ENCODE measurements at regions not wholly inside any gene's neighbourhood (a gene's known extent, or its start where the extent isn't known, plus 50 kb on each side); places are given as distances from the start of the nearest gene placed in this dataset.

GRCh38 chr6:74991573-74992332, 214.1 kb downstream of the COL12A1 start:
- H3K4me1 Mint-ChIP-seq (ENCODE audit: unreplicated experiment), result peaks cover 3% of the 10 kb centered on the region
- H3K4me3 Mint-ChIP-seq (ENCODE audit: unreplicated experiment), result no peak overlapping the region
- no peak overlapping the region for H3K27ac Mint-ChIP-seq (ENCODE audit: unreplicated experiment)
- TF ChIP-seq CTCF (IDR thresholded peaks at IDR 0.05; ENCODE audit: unreplicated experiment), result no peak
- H3K9me3 Mint-ChIP-seq (ENCODE audit: unreplicated experiment), result no peaks in the 10 kb centered on the region
- no peaks in the 10 kb centered on the region for H3K36me3 Mint-ChIP-seq (ENCODE audit: low read depth, unreplicated experiment)
- H3K27me3 Mint-ChIP-seq (ENCODE audit: unreplicated experiment), result no peaks in the 10 kb centered on the region
- DNase-seq (ENCODE audit: low spot score), result no peak

GRCh38 chr6:74979065-74979766, 226.6 kb downstream of the COL12A1 start:
- Mint-ChIP-seq H3K27me3 (ENCODE audit: unreplicated experiment) (peaks cover 1% of the 10 kb centered on the region), H3K4me1 (ENCODE audit: unreplicated experiment) (peaks cover 12% of the 10 kb centered on the region), H3K27ac (ENCODE audit: unreplicated experiment) (no peak overlapping the region), H3K36me3 (ENCODE audit: low read depth, unreplicated experiment) (no peaks in the 10 kb centered on the region), H3K4me3 (ENCODE audit: unreplicated experiment) (no peak overlapping the region), H3K9me3 (ENCODE audit: unreplicated experiment) (no peaks in the 10 kb centered on the region)
- TF ChIP-seq CTCF (IDR thresholded peaks at IDR 0.05; ENCODE audit: unreplicated experiment), result no peak
- DNase-seq (ENCODE audit: low spot score), result no peak

GRCh38 chr6:74976701-74977100, 229.2 kb downstream of the COL12A1 start:
- no peak for TF ChIP-seq CTCF (IDR thresholded peaks at IDR 0.05; ENCODE audit: unreplicated experiment)
- Mint-ChIP-seq H3K9me3 (ENCODE audit: unreplicated experiment) (no peaks in the 10 kb centered on the region), H3K4me1 (ENCODE audit: unreplicated experiment) (peaks cover 20% of the 10 kb centered on the region), H3K27ac (ENCODE audit: unreplicated experiment) (no peak overlapping the region), H3K4me3 (ENCODE audit: unreplicated experiment) (no peak overlapping the region), H3K27me3 (ENCODE audit: unreplicated experiment) (peaks cover 1% of the 10 kb centered on the region), H3K36me3 (ENCODE audit: low read depth, unreplicated experiment) (no peaks in the 10 kb centered on the region)
- no peak for DNase-seq (ENCODE audit: low spot score)

GRCh38 chr6:74976026-74976425, 229.8 kb downstream of the COL12A1 start:
- no peak for TF ChIP-seq CTCF (IDR thresholded peaks at IDR 0.05; ENCODE audit: unreplicated experiment)
- Mint-ChIP-seq H3K9me3 (ENCODE audit: unreplicated experiment) (no peaks in the 10 kb centered on the region), H3K36me3 (ENCODE audit: low read depth, unreplicated experiment) (no peaks in the 10 kb centered on the region), H3K27me3 (ENCODE audit: unreplicated experiment) (peaks cover 1% of the 10 kb centered on the region), H3K27ac (ENCODE audit: unreplicated experiment) (no peak overlapping the region), H3K4me1 (ENCODE audit: unreplicated experiment) (peaks cover 20% of the 10 kb centered on the region), H3K4me3 (ENCODE audit: unreplicated experiment) (no peak overlapping the region)
- DNase-seq (ENCODE audit: low spot score), result no peak

GRCh38 chr6:74973591-74973990, 232.3 kb downstream of the COL12A1 start:
- Mint-ChIP-seq H3K27me3 (ENCODE audit: unreplicated experiment) (no peaks in the 10 kb centered on the region), H3K9me3 (ENCODE audit: unreplicated experiment) (no peaks in the 10 kb centered on the region), H3K4me1 (ENCODE audit: unreplicated experiment) (peaks cover 20% of the 10 kb centered on the region), H3K27ac (ENCODE audit: unreplicated experiment) (no peak overlapping the region), H3K36me3 (ENCODE audit: low read depth, unreplicated experiment) (no peaks in the 10 kb centered on the region), H3K4me3 (ENCODE audit: unreplicated experiment) (no peak overlapping the region)
- no peak for TF ChIP-seq CTCF (IDR thresholded peaks at IDR 0.05; ENCODE audit: unreplicated experiment)
- no peak for DNase-seq (ENCODE audit: low spot score)

All from endothelial cell (in vitro differentiated cells).